ENCODE measurements at regions not wholly inside any gene's neighbourhood (a gene's known extent, or its start where the extent isn't known, plus 50 kb on each side); places are given as distances from the start of the nearest gene placed in this dataset.

- no peaks in the 10 kb centered on the region for H3K9me3 ChIP-seq (ENCODE audit: control insufficient read depth in 4 of 4, low read length in 3 of 4)
- no peak for DNase-seq (ENCODE audit: low spot score)
- no peak overlapping the region for H3K27ac ChIP-seq (ENCODE audit: low read depth in 1 of 2, low read length in 2 of 2)
- H3K4me1 ChIP-seq (ENCODE audit: control insufficient read depth in 4 of 4, insufficient read depth in 4 of 4, low read length in 3 of 4) = no peaks in the 10 kb centered on the region
- no peaks in the 10 kb centered on the region for H3K36me3 ChIP-seq (ENCODE audit: control insufficient read depth in 4 of 4, insufficient read depth in 3 of 4, low read depth in 1 of 4, low read length in 3 of 4)
- no peak overlapping the region for H3K4me3 ChIP-seq (ENCODE audit: low read depth in 1 of 3, low read length in 3 of 3)
- WGBS = 68% methylated on average over 6 of the region's 6 CpGs
- TF ChIP-seq GABPA (IDR thresholded peaks at IDR 0.05 in 1 of 2, conservative IDR thresholded peaks at IDR 0.05 in 1 of 2) (no peak), CTCF (IDR thresholded peaks at IDR 0.05; ENCODE audit: low read depth, low read length, missing input control) (no peak), REST (IDR thresholded peaks at IDR 0.05) (no peak), RXRA (IDR thresholded peaks at IDR 0.05) (no peak), EGR1 (IDR thresholded peaks at IDR 0.05; ENCODE audit: low read depth in 2 of 2) (no peak), TAF1 (conservative IDR thresholded peaks at IDR 0.05) (no peak), HNF4A (conservative IDR thresholded peaks at IDR 0.05) (no peak), SP1 (IDR thresholded peaks at IDR 0.05) (no peak), YY1 (IDR thresholded peaks at IDR 0.05) (no peak), FOXA1 (IDR thresholded peaks at IDR 0.05) (no peak), JUND (IDR thresholded peaks at IDR 0.05) (no peak), RAD21 (IDR thresholded peaks at IDR 0.05) (no peak), FOXA2 (IDR thresholded peaks at IDR 0.05) (no peak), HNF4G (IDR thresholded peaks at IDR 0.05) (no peak), NR2F2 (IDR thresholded peaks at IDR 0.05) (no peak), MAX (IDR thresholded peaks at IDR 0.05) (no peak)
- TF ChIP-seq, protein P1, sequence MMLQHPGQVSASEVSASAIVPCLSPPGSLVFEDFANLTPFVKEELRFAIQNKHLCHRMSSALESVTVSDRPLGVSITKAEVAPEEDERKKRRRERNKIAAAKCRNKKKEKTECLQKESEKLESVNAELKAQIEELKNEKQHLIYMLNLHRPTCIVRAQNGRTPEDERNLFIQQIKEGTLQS (IDR thresholded peaks at IDR 0.05) = no peak
- TF ChIP-seq, protein P2, sequence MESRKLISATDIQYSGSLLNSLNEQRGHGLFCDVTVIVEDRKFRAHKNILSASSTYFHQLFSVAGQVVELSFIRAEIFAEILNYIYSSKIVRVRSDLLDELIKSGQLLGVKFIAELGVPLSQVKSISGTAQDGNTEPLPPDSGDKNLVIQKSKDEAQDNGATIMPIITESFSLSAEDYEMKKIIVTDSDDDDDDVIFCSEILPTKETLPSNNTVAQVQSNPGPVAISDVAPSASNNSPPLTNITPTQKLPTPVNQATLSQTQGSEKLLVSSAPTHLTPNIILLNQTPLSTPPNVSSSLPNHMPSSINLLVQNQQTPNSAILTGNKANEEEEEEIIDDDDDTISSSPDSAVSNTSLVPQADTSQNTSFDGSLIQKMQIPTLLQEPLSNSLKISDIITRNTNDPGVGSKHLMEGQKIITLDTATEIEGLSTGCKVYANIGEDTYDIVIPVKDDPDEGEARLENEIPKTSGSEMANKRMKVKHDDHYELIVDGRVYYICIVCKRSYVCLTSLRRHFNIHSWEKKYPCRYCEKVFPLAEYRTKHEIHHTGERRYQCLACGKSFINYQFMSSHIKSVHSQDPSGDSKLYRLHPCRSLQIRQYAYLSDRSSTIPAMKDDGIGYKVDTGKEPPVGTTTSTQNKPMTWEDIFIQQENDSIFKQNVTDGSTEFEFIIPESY (IDR thresholded peaks at IDR 0.05) = no peak
- H3K27me3 ChIP-seq (ENCODE audit: control insufficient read depth in 4 of 4, insufficient read depth in 4 of 4, low read length in 3 of 4) = peaks cover 0 to 2% (median 0%) of the 10 kb centered on the region in 4 donors
- H3K9ac ChIP-seq (ENCODE audit: low read depth in 1 of 2, low read length in 2 of 2) = no peak overlapping the region
Observed at GRCh38 chr4:166622425-166622977, 611.8 kb downstream of the SPOCK3 start.

Data from liver (tissue), 8 donors.